Tibial artery (tissue), 4 donors: ENCODE measurements at regions not wholly inside any gene's neighbourhood (a gene's known extent, or its start where the extent isn't known, plus 50 kb on each side); places are given as distances from the start of the nearest gene placed in this dataset.

ENCODE experiments used
- DNase-seq, 2 donors: peaks; one replicate each; pipeline ENCODE4 v3.0.0-alpha.2; 2019
- H3K27ac ChIP-seq, 2 donors: fragments of 200-600 bp; sonication (generic) in 1 of 2; 1 replicate in 1 of 2; 2 replicates in 1 of 2; pipeline ENCODE4 v1.5.1; 2018 to 2019; ENCODE audit warnings: mild to moderate bottlenecking in 1 of 2
- H3K27me3 ChIP-seq, 2 donors: fragments of 200-600 bp; sonication (generic) in 1 of 2; one replicate each; pipeline versions ENCODE4 v1.5.1 to v1.6.0; 2016 to 2019
- H3K36me3 ChIP-seq, 3 donors: fragments of 200-600 bp; sonication (generic) in 2 of 3; one replicate each; pipeline ENCODE4 v1.5.1; 2016 to 2019; ENCODE audit warnings: mild to moderate bottlenecking in 2 of 3
- H3K4me1 ChIP-seq, 4 donors: fragments of 200-600 bp; sonication (generic) in 2 of 4; 1 replicate in 3 of 4; 2 replicates in 1 of 4; pipeline ENCODE4 v1.5.1; 2016 to 2019
- H3K4me3 ChIP-seq, 2 donors: fragments of 200-600 bp; sonication (generic) in 1 of 2; 1 replicate in 1 of 2; 2 replicates in 1 of 2; pipeline ENCODE4 v1.5.1; 2018 to 2019; ENCODE audit warnings: mild to moderate bottlenecking in 2 of 2
- H3K9me3 ChIP-seq, 3 donors: fragments of 200-600 bp; sonication (generic) in 1 of 3; one replicate each; pipeline ENCODE4 v1.5.1; 2016 to 2019
- intact Hi-C: fragments of 100-400 bp; cut with DNase I; formaldehyde crosslinking; loops from one replicate; pipeline ENCODE4 v1.15.0; 2023; ENCODE audit warnings: low total_unique reads
- TF ChIP-seq, protein P1 (sequence below), 2 experiments: fragments of 200-600 bp in 1 of 2; fragments of 450-650 bp in 1 of 2; IDR thresholded peaks; one replicate each; pipeline ENCODE4 v1.5.1; 2017 to 2019; ENCODE audit warnings: antibody characterized with exemption in 2 of 2, mild to moderate bottlenecking in 1 of 2, moderate library complexity in 1 of 2

DNA sequence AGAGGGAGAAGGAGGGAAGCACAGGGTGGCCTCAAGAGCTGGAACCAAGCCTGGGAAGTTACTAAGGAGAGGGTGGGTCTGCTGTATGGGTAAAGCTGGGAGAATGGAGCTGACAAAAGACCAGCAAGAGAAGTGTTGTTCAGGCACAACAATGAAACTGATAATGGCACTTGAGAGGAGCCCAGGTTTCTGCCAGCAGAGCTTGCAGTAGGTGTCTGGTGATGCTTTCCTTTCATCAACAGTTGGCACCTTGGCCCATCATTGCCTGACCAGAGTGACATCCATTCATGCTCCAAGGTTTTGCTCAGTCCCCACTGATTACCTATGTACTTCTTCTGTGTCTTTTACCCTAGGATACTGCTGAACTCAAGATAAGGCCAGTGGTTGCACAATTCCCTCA lies 92.9 kb upstream of the CXCR4 start:
- TF ChIP-seq, protein P1, sequence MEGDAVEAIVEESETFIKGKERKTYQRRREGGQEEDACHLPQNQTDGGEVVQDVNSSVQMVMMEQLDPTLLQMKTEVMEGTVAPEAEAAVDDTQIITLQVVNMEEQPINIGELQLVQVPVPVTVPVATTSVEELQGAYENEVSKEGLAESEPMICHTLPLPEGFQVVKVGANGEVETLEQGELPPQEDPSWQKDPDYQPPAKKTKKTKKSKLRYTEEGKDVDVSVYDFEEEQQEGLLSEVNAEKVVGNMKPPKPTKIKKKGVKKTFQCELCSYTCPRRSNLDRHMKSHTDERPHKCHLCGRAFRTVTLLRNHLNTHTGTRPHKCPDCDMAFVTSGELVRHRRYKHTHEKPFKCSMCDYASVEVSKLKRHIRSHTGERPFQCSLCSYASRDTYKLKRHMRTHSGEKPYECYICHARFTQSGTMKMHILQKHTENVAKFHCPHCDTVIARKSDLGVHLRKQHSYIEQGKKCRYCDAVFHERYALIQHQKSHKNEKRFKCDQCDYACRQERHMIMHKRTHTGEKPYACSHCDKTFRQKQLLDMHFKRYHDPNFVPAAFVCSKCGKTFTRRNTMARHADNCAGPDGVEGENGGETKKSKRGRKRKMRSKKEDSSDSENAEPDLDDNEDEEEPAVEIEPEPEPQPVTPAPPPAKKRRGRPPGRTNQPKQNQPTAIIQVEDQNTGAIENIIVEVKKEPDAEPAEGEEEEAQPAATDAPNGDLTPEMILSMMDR (IDR thresholded peaks at IDR 0.05) = no peak
- H3K9me3 ChIP-seq = no peaks in the 10 kb centered on the region
- DNase-seq = no peak
- no peak overlapping the region for H3K27ac ChIP-seq
- no peak overlapping the region for H3K4me3 ChIP-seq
- no peaks in the 10 kb centered on the region for H3K4me1 ChIP-seq
- intact Hi-C loops = no loop called here
- H3K36me3 ChIP-seq = no peaks in the 10 kb centered on the region
- H3K27me3 ChIP-seq = no peaks in the 10 kb centered on the region

- H3K27me3 ChIP-seq = no peaks in the 10 kb centered on the region
- H3K36me3 ChIP-seq = no peaks in the 10 kb centered on the region
- TF ChIP-seq, protein P1 (IDR thresholded peaks at IDR 0.05) = no peak
- no peaks in the 10 kb centered on the region for H3K9me3 ChIP-seq
- H3K4me3 ChIP-seq = no peak overlapping the region
- H3K4me1 ChIP-seq = no peaks in the 10 kb centered on the region
- no peak for DNase-seq
- H3K27ac ChIP-seq = no peak overlapping the region
- intact Hi-C loops = no loop called here
These were observed 92.5 kb upstream of the CXCR4 start for GRCh38 chr2:136210455-136210805.

- Histone ChIP-seq H3K27ac (no peak overlapping the region), H3K9me3 (no peaks in the 10 kb centered on the region), H3K27me3 (no peaks in the 10 kb centered on the region), H3K36me3 (no peaks in the 10 kb centered on the region), H3K4me1 (no peaks in the 10 kb centered on the region), H3K4me3 (no peak overlapping the region)
- TF ChIP-seq, protein P1 (IDR thresholded peaks at IDR 0.05) = no peak
- intact Hi-C loops = no loop called here
- DNase-seq = no peak
These were observed 91.9 kb upstream of the CXCR4 start for GRCh38 chr2:136209561-136210454.

DNA sequence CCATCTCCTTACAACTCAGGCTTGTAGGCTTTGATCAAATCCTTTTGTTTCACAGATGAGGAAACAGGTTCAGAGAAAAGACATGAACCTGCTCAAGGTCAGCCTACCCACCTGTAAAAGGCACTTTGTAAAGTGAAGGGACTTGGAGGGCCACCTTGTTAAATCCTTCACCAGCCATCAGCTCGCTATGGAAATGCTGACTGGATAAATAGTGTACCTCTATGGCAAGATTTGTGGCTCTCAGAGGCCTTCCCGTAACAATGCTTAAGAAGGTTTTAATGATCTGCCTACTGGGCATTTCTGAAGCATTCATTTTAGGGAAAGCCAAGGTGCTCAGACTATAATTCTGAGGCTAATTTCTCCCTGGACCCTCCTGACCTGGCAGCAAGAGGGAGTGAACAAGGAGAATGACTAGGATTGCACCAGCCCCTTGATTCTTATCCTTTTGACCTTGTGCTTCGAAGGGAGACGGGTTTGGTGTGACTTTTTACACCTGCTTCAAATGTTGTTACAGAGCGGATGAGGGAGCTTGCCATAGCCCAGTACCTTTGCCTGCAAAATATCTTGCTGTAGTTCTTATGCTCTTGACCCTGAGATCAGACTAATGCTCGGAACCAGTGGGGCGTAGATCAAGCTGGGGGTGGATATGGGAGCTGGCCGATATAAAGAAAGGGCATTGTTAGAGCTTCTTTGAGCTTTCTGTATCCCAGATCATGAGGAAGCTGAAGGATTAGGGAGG lies 90.9 kb upstream of the CXCR4 start:
- intact Hi-C loops = no loop called here
- no peaks in the 10 kb centered on the region for H3K4me1 ChIP-seq
- H3K27ac ChIP-seq = no peak overlapping the region
- no peaks in the 10 kb centered on the region for H3K9me3 ChIP-seq
- no peaks in the 10 kb centered on the region for H3K27me3 ChIP-seq
- TF ChIP-seq, protein P1 (IDR thresholded peaks at IDR 0.05) = no peak
- no peak overlapping the region for H3K4me3 ChIP-seq
- no peaks in the 10 kb centered on the region for H3K36me3 ChIP-seq
- DNase-seq = no peak

GRCh38 chr2:136207665-136208064 lies 89.7 kb upstream of the CXCR4 start:
- intact Hi-C loops = no loop called here
- H3K27me3 ChIP-seq = no peaks in the 10 kb centered on the region

More at GRCh38 chr2:136207665-136208064, 89.7 kb upstream of the CXCR4 start:
- Histone ChIP-seq H3K4me1 (no peaks in the 10 kb centered on the region), H3K27ac (no peak overlapping the region), H3K9me3 (no peaks in the 10 kb centered on the region), H3K4me3 (no peak overlapping the region), H3K36me3 (no peaks in the 10 kb centered on the region)
- no peak for DNase-seq
- TF ChIP-seq, protein P1 (IDR thresholded peaks at IDR 0.05) = no peak
